ENCODE measurements at regions not wholly inside any gene's neighbourhood (a gene's known extent, or its start where the extent isn't known, plus 50 kb on each side); places are given as distances from the start of the nearest gene placed in this dataset.

DNA sequence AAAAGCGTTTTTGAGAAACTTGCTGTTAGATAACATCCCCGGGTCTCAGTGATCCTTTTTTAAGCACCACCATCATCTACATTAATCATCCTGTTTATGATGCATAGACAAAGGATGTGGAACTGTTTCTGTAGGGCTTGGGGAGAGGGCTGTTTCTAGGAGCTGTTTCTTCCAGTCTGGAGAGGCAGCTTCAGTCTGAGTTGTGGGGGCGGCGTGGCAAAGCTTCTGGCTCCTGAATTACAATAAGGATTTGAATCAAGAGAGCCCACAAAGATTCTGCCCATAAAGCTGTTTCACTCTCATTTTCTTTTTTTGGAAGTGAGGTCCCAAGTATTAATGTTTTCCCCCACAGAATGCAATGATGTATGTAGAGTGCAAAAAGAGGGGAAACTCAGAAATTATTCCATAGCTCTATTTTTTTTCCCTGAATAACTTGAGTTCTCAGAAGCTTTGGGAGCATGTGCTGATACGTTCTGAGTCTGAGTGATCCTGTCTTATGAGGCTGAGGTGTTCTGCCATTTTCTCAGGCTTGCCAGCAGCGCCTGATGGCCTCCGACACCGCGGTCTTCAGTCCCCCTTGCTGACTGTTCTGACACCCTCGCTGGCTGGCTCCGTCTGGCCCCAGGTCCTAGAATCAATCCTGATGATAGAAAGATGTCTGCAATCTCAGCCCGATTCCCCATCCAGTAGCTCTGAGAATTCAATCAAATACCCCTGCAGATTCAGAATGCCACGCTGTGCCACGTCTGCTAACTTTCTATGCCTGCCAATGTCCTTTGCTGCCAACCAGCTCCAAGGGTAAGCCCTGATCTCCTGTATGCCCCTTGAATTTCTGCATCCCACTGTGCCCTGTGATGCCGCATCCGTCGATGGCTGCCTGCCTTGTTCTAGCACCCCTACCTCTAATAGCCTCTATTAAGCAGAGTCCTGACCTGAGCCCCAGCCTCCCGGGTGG, 92.4 kb upstream of the AKT3 start:
- H3K4me1 ChIP-seq, result no peaks in the 10 kb centered on the region
- intact Hi-C loops (cut with DNase I; ENCODE audit: low total_unique reads), result no loop called here
- no peak overlapping the region for H3K4me3 ChIP-seq
- no peaks in the 10 kb centered on the region for H3K9me3 ChIP-seq
- peaks cover 0 to 5% of the 10 kb centered on the region in 2 donors for H3K27me3 ChIP-seq
- H3K36me3 ChIP-seq, result no peaks in the 10 kb centered on the region
- H3K27ac ChIP-seq, result no peak overlapping the region
- no peak for DNase-seq (ENCODE audit: low spot score in 2 of 2)
- TF ChIP-seq POLR2A (IDR thresholded peaks at IDR 0.05) (no peak), POLR2AphosphoS5 (IDR thresholded peaks at IDR 0.05) (no peak)
- TF ChIP-seq, protein P1, sequence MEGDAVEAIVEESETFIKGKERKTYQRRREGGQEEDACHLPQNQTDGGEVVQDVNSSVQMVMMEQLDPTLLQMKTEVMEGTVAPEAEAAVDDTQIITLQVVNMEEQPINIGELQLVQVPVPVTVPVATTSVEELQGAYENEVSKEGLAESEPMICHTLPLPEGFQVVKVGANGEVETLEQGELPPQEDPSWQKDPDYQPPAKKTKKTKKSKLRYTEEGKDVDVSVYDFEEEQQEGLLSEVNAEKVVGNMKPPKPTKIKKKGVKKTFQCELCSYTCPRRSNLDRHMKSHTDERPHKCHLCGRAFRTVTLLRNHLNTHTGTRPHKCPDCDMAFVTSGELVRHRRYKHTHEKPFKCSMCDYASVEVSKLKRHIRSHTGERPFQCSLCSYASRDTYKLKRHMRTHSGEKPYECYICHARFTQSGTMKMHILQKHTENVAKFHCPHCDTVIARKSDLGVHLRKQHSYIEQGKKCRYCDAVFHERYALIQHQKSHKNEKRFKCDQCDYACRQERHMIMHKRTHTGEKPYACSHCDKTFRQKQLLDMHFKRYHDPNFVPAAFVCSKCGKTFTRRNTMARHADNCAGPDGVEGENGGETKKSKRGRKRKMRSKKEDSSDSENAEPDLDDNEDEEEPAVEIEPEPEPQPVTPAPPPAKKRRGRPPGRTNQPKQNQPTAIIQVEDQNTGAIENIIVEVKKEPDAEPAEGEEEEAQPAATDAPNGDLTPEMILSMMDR (IDR thresholded peaks at IDR 0.05), result no peak

DNA sequence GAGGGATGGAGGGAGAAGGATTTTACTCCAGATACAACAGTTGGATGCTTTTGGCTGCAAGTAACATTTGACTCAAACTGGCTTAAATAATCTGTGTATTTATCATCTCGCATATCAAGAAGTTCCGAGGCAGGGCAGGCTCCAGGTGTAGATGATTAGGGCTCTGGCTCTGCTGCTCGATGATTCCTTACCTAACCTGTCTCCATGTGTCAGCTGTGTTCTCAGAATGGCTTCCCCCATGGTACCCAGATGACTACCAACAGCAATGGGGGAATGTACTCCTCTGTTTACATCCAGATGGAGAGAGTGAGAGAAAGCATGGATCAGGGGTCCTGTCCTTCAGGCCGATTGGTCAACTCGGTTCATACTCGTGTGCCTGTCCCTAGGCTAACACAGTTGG, 90.4 kb upstream of the AKT3 start:
- Histone ChIP-seq H3K36me3 (no peaks in the 10 kb centered on the region), H3K4me1 (no peaks in the 10 kb centered on the region), H3K4me3 (no peak overlapping the region), H3K27me3 (peaks cover 0 to 5% of the 10 kb centered on the region in 2 donors), H3K9me3 (no peaks in the 10 kb centered on the region), H3K27ac (no peak overlapping the region)
- intact Hi-C loops (cut with DNase I; ENCODE audit: low total_unique reads), result no loop called here
- TF ChIP-seq POLR2A (IDR thresholded peaks at IDR 0.05), result no peak
- TF ChIP-seq, protein P1 (IDR thresholded peaks at IDR 0.05), result no peak
- TF ChIP-seq POLR2AphosphoS5 (IDR thresholded peaks at IDR 0.05), result no peak
- DNase-seq (ENCODE audit: low spot score in 2 of 2), result no peak

DNA sequence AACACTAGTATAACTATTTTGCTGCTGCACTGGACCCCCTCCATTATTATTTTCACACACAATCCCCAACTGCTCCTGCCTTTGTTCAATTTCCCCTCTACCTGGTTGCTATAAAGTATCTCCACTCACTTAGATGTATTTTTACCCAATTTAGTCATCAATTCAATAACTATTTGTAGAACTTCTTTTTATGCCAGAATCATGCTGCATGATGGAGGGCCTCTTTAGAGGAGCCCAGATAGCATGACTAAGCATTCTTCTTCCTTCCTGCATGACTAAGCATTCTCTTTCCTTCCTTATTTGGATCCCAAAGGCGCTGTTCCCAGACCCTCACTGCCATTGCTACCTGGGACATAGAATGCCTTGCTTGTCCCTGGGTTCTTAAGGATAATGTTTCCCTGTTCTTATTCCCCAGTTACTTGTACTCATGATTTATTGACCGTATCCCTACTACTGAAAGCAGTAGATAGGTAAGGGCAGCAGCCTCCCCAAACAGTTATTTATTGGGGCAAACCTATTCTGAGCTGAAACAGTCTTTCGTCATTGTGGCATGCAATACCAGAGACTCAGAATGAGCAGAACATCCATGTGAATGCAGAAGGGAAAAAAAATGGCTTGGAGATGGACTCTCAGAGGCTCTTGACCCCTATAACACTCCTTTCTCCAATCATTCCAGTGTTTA, 89.3 kb upstream of the AKT3 start:
- Histone ChIP-seq H3K36me3 (no peaks in the 10 kb centered on the region), H3K27me3 (peaks cover 0 to 5% of the 10 kb centered on the region in 2 donors), H3K9me3 (no peaks in the 10 kb centered on the region), H3K4me3 (no peak overlapping the region), H3K27ac (no peak overlapping the region), H3K4me1 (no peaks in the 10 kb centered on the region)
- no peak for DNase-seq (ENCODE audit: low spot score in 2 of 2)
- TF ChIP-seq POLR2A (IDR thresholded peaks at IDR 0.05), result no peak
- TF ChIP-seq, protein P1 (IDR thresholded peaks at IDR 0.05), result no peak
- TF ChIP-seq POLR2AphosphoS5 (IDR thresholded peaks at IDR 0.05), result no peak
- intact Hi-C loops (cut with DNase I; ENCODE audit: low total_unique reads), result no loop called here

DNA sequence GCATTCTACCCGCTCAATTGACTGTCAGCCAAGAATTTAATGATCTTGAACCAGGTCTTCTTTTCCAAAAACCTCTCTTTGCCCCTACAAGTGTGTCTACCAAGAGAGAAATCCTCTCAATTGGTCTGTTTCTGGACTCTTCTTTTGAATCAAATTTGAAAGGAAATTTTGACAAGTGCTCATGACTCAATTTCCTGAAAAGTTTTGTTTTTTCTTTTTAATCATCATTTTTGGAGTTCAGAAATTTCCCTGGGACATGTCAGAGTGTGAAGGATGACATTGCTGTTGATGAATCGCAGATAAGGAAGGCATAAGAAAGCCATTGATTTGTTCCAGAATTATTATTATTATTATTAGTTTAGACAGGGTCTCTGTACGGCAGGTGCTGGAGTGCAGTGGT, 88.2 kb upstream of the AKT3 start:
- TF ChIP-seq POLR2A (IDR thresholded peaks at IDR 0.05) (no peak), POLR2AphosphoS5 (IDR thresholded peaks at IDR 0.05) (no peak)
- TF ChIP-seq, protein P1 (IDR thresholded peaks at IDR 0.05), result no peak
- peaks cover 0 to 5% of the 10 kb centered on the region in 2 donors for H3K27me3 ChIP-seq
- H3K4me3 ChIP-seq, result no peak overlapping the region
- H3K27ac ChIP-seq, result no peak overlapping the region
- intact Hi-C loops (cut with DNase I; ENCODE audit: low total_unique reads), result no loop called here
- H3K9me3 ChIP-seq, result no peaks in the 10 kb centered on the region
- no peak for DNase-seq (ENCODE audit: low spot score in 2 of 2)
- no peaks in the 10 kb centered on the region for H3K36me3 ChIP-seq
- no peaks in the 10 kb centered on the region for H3K4me1 ChIP-seq

DNA sequence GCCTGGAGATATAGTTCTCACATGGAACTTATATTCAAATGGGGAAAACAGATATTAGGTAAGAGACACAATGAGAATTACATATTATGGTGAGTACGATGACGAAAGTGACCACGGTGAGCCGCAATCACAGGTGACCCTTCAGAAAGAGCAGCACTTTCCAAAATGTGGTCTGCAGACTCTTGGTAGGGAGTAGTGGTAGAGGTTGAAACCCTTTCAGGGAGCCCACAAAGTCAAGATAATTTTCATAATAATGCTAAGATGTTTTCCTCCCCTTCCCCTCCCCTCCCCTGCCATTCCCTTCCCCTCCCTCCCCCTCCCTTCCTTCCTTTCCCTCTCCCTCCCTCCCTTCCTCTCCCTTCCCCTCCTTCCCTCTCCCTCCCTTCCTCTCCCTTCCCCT, 83.5 kb upstream of the AKT3 start:
- Histone ChIP-seq H3K9me3 (no peaks in the 10 kb centered on the region), H3K4me3 (no peak overlapping the region), H3K27ac (no peak overlapping the region), H3K36me3 (no peaks in the 10 kb centered on the region), H3K27me3 (peaks cover 0 to 15% of the 10 kb centered on the region in 2 donors), H3K4me1 (no peaks in the 10 kb centered on the region)
- no peak for DNase-seq (ENCODE audit: low spot score in 2 of 2)
- TF ChIP-seq, protein P1 (IDR thresholded peaks at IDR 0.05), result no peak
- TF ChIP-seq POLR2A (IDR thresholded peaks at IDR 0.05) (no peak), POLR2AphosphoS5 (IDR thresholded peaks at IDR 0.05) (no peak)
- intact Hi-C loops (cut with DNase I; ENCODE audit: low total_unique reads), result no loop called here
